ENCODE measurements at regions not wholly inside any gene's neighbourhood (a gene's known extent, or its start where the extent isn't known, plus 50 kb on each side); places are given as distances from the start of the nearest gene placed in this dataset.

DNA sequence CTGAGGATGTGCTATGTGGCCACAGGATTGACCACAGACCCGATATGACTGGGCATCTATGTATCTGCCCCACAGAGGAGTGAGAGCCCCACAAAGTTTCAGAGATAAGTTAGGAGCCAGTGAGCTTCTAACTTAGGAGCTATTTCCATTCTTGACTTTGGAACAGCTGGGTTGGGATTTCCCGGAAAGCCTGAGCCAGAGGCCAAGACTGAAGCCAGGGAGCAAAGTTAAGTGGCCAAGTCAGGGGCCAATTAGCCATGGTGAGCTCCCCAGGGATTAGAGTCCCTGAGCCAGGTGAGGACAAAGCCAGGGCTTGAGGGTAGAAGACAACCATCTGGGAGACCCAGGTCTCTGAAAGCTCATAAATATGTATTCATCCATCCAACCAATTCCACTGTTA is 143.6 kb downstream of the MAFB start:
- TF ChIP-seq, protein P1, sequence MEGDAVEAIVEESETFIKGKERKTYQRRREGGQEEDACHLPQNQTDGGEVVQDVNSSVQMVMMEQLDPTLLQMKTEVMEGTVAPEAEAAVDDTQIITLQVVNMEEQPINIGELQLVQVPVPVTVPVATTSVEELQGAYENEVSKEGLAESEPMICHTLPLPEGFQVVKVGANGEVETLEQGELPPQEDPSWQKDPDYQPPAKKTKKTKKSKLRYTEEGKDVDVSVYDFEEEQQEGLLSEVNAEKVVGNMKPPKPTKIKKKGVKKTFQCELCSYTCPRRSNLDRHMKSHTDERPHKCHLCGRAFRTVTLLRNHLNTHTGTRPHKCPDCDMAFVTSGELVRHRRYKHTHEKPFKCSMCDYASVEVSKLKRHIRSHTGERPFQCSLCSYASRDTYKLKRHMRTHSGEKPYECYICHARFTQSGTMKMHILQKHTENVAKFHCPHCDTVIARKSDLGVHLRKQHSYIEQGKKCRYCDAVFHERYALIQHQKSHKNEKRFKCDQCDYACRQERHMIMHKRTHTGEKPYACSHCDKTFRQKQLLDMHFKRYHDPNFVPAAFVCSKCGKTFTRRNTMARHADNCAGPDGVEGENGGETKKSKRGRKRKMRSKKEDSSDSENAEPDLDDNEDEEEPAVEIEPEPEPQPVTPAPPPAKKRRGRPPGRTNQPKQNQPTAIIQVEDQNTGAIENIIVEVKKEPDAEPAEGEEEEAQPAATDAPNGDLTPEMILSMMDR (conservative IDR thresholded peaks at IDR 0.05; ENCODE audit: low read depth, low read length), result no peak
- TF ChIP-seq EZH2 (IDR thresholded peaks at IDR 0.05; ENCODE audit: low read length, unreplicated experiment) (no peak), EZH2phosphoT487 (IDR thresholded peaks at IDR 0.05; ENCODE audit: borderline replicate concordance, low read length) (no peak)
